Ovary (tissue), 7 donors: ENCODE measurements at regions not wholly inside any gene's neighbourhood (a gene's known extent, or its start where the extent isn't known, plus 50 kb on each side); places are given as distances from the start of the nearest gene placed in this dataset.

Experiments
- DNase-seq, 5 donors: peaks; one replicate each; pipeline ENCODE4 v3.0.0-alpha.2; 2019 to 2020
- H3K27ac ChIP-seq, 2 donors: fragments of 200-600 bp; one replicate each; pipeline versions ENCODE4 v1.5.1 to v1.8.0; 2019 to 2022
- H3K27me3 ChIP-seq: fragments of 200-600 bp; one replicate; pipeline ENCODE4 v1.8.0; 2022
- H3K36me3 ChIP-seq: fragments of 200-600 bp; sonication (generic); one replicate; pipeline ENCODE4 v1.5.1; 2019
- H3K4me1 ChIP-seq: one replicate; pipeline ENCODE4 v1.8.1; 2013; ENCODE audit warnings: mild to moderate bottlenecking, moderate library complexity; ENCODE audit not compliant: insufficient read depth
- H3K4me3 ChIP-seq: fragments of 200-600 bp; sonication (generic); one replicate; pipeline ENCODE4 v1.5.1; 2017
- H3K9me3 ChIP-seq, 2 donors: fragments of 200-600 bp in 1 of 2; sonication (generic) in 1 of 2; one replicate each; pipeline versions ENCODE4 v1.5.1 to v1.8.1; 2013 to 2019; ENCODE audit warnings: mild to moderate bottlenecking in 1 of 2, moderate library complexity in 1 of 2
- CTCF ChIP-seq, 3 donors: fragments of 450-650 bp in 2 of 3; fragments of 200-600 bp in 1 of 3; IDR thresholded peaks; one replicate each; pipeline versions ENCODE4 v1.5.1 to v1.8.0; 2016 to 2022; ENCODE audit warnings: antibody characterized with exemption in 3 of 3, mild to moderate bottlenecking in 1 of 3
- EP300 ChIP-seq: sonication (generic); formaldehyde crosslinking; IDR thresholded peaks from one replicate; pipeline ENCODE4 v1.6.1; 2017; ENCODE audit warnings: antibody characterized with exemption
- POLR2A ChIP-seq: fragments of 450-650 bp; IDR thresholded peaks from one replicate; pipeline ENCODE4 v1.6.1; 2017; ENCODE audit warnings: antibody characterized with exemption, mild to moderate bottlenecking, moderate library complexity
- WGBS, 3 donors: extraction: QIAGEN DNeasy Blood & Tissue Kit in 1 of 3; methylation state at CpG; one replicate each; pipeline versions ENCODE4 v1.1.5 to v1.1.7; 2013 to 2017; 5-methylcytosine and 5-hydroxymethylcytosine counted together
- intact Hi-C, 4 donors: fragments of 100-400 bp; cut with DNase I; formaldehyde crosslinking; loops; one replicate each; pipeline versions ENCODE4 v1.11.0 to v1.15.1; 2022 to 2023
- donor health status: DM: no; HTN: no; CAD: no; lungs with moderate emphysema.
- donor health status: DM: no; HTN: no; CAD: no.
- donor health status: Bipolar disorder and iron deficiency.
- donor health status: DM: no; HTN: no; CAD: no.
- donor health status: DM: yes; HTN: yes; CAD: no.

GRCh38 chr12:107328442-107329133 is 235.2 kb upstream of the CRY1 start:
- 47 to 59% (median 51%) methylated on average over 11 of the region's 11 CpGs for WGBS, 3 donors
- TF ChIP-seq POLR2A (no peak), CTCF (IDR thresholded peaks at IDR 0.05) (no peak), EP300 (no peak)
- Histone ChIP-seq H3K27me3 (no peaks in the 10 kb centered on the region), H3K9me3 (no peaks in the 10 kb centered on the region), H3K36me3 (no peaks in the 10 kb centered on the region), H3K4me3 (no peak overlapping the region), H3K27ac (no peak overlapping the region), H3K4me1 (no peaks in the 10 kb centered on the region)
- intact Hi-C loops: no loop called here
- DNase-seq: no peak

- DNase-seq: no peak
- WGBS, 3 donors: 84 to 92% (median 90%) methylated on average over 1 of the region's 1 CpG
- no peaks in the 10 kb centered on the region for H3K36me3 ChIP-seq
- no peaks in the 10 kb centered on the region for H3K4me1 ChIP-seq
- H3K27ac ChIP-seq: no peak overlapping the region
- intact Hi-C loops: no loop called here
- no peaks in the 10 kb centered on the region for H3K9me3 ChIP-seq
- TF ChIP-seq EP300: no peak
- no peak for TF ChIP-seq CTCF (IDR thresholded peaks at IDR 0.05)
- no peak for TF ChIP-seq POLR2A
- no peak overlapping the region for H3K4me3 ChIP-seq
- no peaks in the 10 kb centered on the region for H3K27me3 ChIP-seq
These were observed 236.4 kb upstream of the CRY1 start for GRCh38 chr12:107329569-107330324.

- intact Hi-C loops: no loop called here
- no peak for TF ChIP-seq EP300
- no peak for TF ChIP-seq POLR2A
- Histone ChIP-seq H3K36me3 (no peaks in the 10 kb centered on the region), H3K4me3 (no peak overlapping the region), H3K27me3 (no peaks in the 10 kb centered on the region), H3K27ac (no peak overlapping the region), H3K4me1 (no peaks in the 10 kb centered on the region), H3K9me3 (no peaks in the 10 kb centered on the region)
- WGBS, 3 donors: 42 to 55% (median 45%) methylated on average over 8 of the region's 8 CpGs
- no peak for DNase-seq
These were observed 237.6 kb upstream of the CRY1 start for GRCh38 chr12:107330831-107331431.

GRCh38 chr12:107331471-107331870 is 238.1 kb upstream of the CRY1 start:
- 65 to 72% (median 67%) methylated on average over 9 of the region's 9 CpGs for WGBS, 3 donors
- TF ChIP-seq CTCF (IDR thresholded peaks at IDR 0.05) (no peak), POLR2A (no peak), EP300 (no peak)
- intact Hi-C loops: no loop called here
- no peak for DNase-seq
- Histone ChIP-seq H3K9me3 (no peaks in the 10 kb centered on the region), H3K36me3 (no peaks in the 10 kb centered on the region), H3K4me1 (no peaks in the 10 kb centered on the region), H3K27me3 (no peaks in the 10 kb centered on the region), H3K4me3 (no peak overlapping the region), H3K27ac (no peak overlapping the region)

GRCh38 chr12:107331912-107332311 is 238.6 kb upstream of the CRY1 start:
- Histone ChIP-seq H3K4me1 (no peaks in the 10 kb centered on the region), H3K9me3 (no peaks in the 10 kb centered on the region), H3K4me3 (no peak overlapping the region), H3K27ac (no peak overlapping the region), H3K36me3 (no peaks in the 10 kb centered on the region), H3K27me3 (no peaks in the 10 kb centered on the region)
- TF ChIP-seq POLR2A (no peak), CTCF (IDR thresholded peaks at IDR 0.05) (no peak), EP300 (no peak)
- intact Hi-C loops: no loop called here
- no peak for DNase-seq
- 49 to 66% (median 59%) methylated on average over 11 of the region's 11 CpGs for WGBS, 3 donors
